SK-N-SH treated with all-trans-retinoic acid at 6 μM for 48 hours (cell line): ENCODE measurements at regions not wholly inside any gene's neighbourhood (a gene's known extent, or its start where the extent isn't known, plus 50 kb on each side); places are given as distances from the start of the nearest gene placed in this dataset.

ENCODE experiments used
- ATAC-seq: fragments of 200-7000 bp; cut with Tn5 transposase; 3 replicates; pipeline ENCODE4 v1.9.1; 2020; ENCODE audit warnings: mild to moderate bottlenecking, moderate library complexity
- ARNTL ChIP-seq: fragments of 450-650 bp; formaldehyde crosslinking; IDR thresholded peaks from 2 replicates; pipeline ENCODE4 v1.5.0; 2020; ENCODE audit warnings: low read depth, mild to moderate bottlenecking, moderate library complexity, borderline replicate concordance
- BACH2 ChIP-seq: fragments of 250-450 bp; sonication (Bioruptor Pico); IDR thresholded peaks from 2 replicates; pipeline ENCODE4 v1.9.0; 2021; ENCODE audit warnings: mild to moderate bottlenecking, borderline replicate concordance
- CSDC2 ChIP-seq: fragments of 250-450 bp; sonication (Bioruptor Pico); IDR thresholded peaks from 2 replicates; pipeline ENCODE4 v1.5.0; 2020; ENCODE audit warnings: mild to moderate bottlenecking, moderate library complexity
- ESRRG ChIP-seq: fragments of 250-450 bp; sonication (Bioruptor Pico); IDR thresholded peaks from 2 replicates; pipeline ENCODE4 v1.6.1; 2021; ENCODE audit warnings: mild to moderate bottlenecking
- GLIS3 ChIP-seq: fragments of 250-450 bp; sonication (Bioruptor Pico); IDR thresholded peaks from 2 replicates; pipeline ENCODE4 v1.5.0; 2020; ENCODE audit warnings: mild to moderate bottlenecking, moderate library complexity
- ISL1 ChIP-seq: fragments of 250-450 bp; sonication (Bioruptor Pico); IDR thresholded peaks from 2 replicates; pipeline ENCODE4 v2.1.2; 2022; ENCODE audit warnings: mild to moderate bottlenecking, moderate library complexity
- OSR1 ChIP-seq: fragments of 250-450 bp; sonication (Bioruptor Pico); IDR thresholded peaks from 2 replicates; pipeline ENCODE4 v1.8.0; 2022; ENCODE audit warnings: moderate library complexity, mild to moderate bottlenecking, inconsistent platforms
- PPARA ChIP-seq: fragments of 250-450 bp; sonication (Bioruptor Pico); IDR thresholded peaks from 2 replicates; pipeline ENCODE4 v1.5.0; 2020; ENCODE audit warnings: mild to moderate bottlenecking, borderline replicate concordance
- SNAI2 ChIP-seq: fragments of 250-450 bp; sonication (Bioruptor Pico); IDR thresholded peaks from 2 replicates; pipeline ENCODE4 v1.5.0; 2020; ENCODE audit warnings: mild to moderate bottlenecking, moderate library complexity
- TOX ChIP-seq: fragments of 250-450 bp; sonication (Bioruptor Pico); IDR thresholded peaks from 2 replicates; pipeline ENCODE4 v1.8.0; 2021; ENCODE audit warnings: mild to moderate bottlenecking, moderate library complexity, borderline replicate concordance
- ZFP3 ChIP-seq: fragments of 250-450 bp; sonication (Bioruptor Pico); IDR thresholded peaks from 2 replicates; pipeline ENCODE4 v1.5.0; 2020; ENCODE audit warnings: mild to moderate bottlenecking, moderate library complexity
- ZFP30 ChIP-seq: fragments of 450-650 bp; formaldehyde crosslinking; IDR thresholded peaks from 2 replicates; pipeline ENCODE4 v1.5.0; 2022; ENCODE audit warnings: mild to moderate bottlenecking, moderate library complexity
- ZNF565 ChIP-seq: fragments of 450-650 bp; formaldehyde crosslinking; conservative IDR thresholded peaks from 2 replicates; pipeline ENCODE4 v1.5.0; 2020; ENCODE audit warnings: low read depth, mild to moderate bottlenecking, moderate library complexity
- ZNF70 ChIP-seq: fragments of 450-650 bp; formaldehyde crosslinking; IDR thresholded peaks from 2 replicates; pipeline ENCODE4 v1.5.0; 2020; ENCODE audit warnings: mild to moderate bottlenecking, moderate library complexity
- ZNF8 ChIP-seq: fragments of 450-650 bp; formaldehyde crosslinking; IDR thresholded peaks from 2 replicates; pipeline ENCODE4 v1.5.0; 2020; ENCODE audit warnings: mild to moderate bottlenecking, moderate library complexity
- TF ChIP-seq, protein P1 (sequence below): fragments of 250-450 bp; sonication (Bioruptor Pico); IDR thresholded peaks from 2 replicates; pipeline ENCODE4 v1.5.0; 2020; ENCODE audit warnings: mild to moderate bottlenecking, moderate library complexity
- TF ChIP-seq, protein P2 (sequence below): fragments of 250-450 bp; sonication (Bioruptor Pico); IDR thresholded peaks from 2 replicates; pipeline ENCODE4 v1.5.1; 2020; ENCODE audit warnings: low read depth, mild to moderate bottlenecking, moderate library complexity
- TF ChIP-seq, protein P3 (sequence below): fragments of 250-450 bp; sonication (Bioruptor Pico); IDR thresholded peaks from 2 replicates; pipeline ENCODE4 v1.8.0; 2021; ENCODE audit warnings: low read depth, mild to moderate bottlenecking, moderate library complexity, borderline replicate concordance
- TF ChIP-seq, protein P4 (sequence below): fragments of 250-450 bp; sonication (Bioruptor Pico); IDR thresholded peaks from 2 replicates; pipeline ENCODE4 v1.8.0; 2020; ENCODE audit warnings: mild to moderate bottlenecking, moderate library complexity, borderline replicate concordance

DNA sequence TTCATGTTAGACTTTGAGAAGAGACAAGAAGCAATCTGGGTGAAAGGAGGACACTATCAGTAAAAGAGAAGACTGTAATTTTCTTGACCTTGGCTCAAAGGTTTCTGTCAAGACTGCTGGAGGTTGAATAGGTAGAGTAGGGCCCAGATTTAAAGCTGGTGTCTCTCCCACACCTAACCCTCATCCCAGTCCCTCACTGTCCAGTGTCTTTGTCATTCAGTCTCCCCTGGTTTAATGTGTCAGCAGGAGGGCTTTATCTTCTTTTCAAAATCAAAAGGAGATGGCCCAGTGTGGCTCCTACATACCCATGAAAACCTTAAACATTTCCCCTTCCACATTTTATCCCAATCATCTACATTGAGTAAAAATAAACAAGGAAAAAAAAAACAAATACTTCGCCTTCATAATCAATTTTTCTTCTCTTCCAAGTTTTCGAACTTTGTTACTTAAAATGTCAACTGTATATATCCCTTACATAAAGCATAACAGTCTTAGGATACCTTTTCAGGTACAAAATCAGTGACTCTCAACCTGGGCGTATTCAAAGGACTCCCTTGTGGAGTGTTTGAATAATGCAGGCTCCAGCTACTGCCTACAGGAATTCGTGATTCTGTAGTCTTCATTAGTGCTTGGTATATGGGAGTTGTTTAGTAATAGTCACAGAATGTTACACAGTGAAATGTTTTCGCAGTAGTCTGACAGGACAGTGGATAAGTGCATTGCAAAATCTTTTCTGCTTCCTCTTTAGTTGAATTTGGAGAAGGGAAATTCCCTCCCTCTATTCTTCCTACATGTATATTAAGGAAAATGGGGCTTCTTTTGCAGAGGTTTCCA, 87.2 kb downstream of the FAT3 start (continued):
- TF ChIP-seq, protein P1, sequence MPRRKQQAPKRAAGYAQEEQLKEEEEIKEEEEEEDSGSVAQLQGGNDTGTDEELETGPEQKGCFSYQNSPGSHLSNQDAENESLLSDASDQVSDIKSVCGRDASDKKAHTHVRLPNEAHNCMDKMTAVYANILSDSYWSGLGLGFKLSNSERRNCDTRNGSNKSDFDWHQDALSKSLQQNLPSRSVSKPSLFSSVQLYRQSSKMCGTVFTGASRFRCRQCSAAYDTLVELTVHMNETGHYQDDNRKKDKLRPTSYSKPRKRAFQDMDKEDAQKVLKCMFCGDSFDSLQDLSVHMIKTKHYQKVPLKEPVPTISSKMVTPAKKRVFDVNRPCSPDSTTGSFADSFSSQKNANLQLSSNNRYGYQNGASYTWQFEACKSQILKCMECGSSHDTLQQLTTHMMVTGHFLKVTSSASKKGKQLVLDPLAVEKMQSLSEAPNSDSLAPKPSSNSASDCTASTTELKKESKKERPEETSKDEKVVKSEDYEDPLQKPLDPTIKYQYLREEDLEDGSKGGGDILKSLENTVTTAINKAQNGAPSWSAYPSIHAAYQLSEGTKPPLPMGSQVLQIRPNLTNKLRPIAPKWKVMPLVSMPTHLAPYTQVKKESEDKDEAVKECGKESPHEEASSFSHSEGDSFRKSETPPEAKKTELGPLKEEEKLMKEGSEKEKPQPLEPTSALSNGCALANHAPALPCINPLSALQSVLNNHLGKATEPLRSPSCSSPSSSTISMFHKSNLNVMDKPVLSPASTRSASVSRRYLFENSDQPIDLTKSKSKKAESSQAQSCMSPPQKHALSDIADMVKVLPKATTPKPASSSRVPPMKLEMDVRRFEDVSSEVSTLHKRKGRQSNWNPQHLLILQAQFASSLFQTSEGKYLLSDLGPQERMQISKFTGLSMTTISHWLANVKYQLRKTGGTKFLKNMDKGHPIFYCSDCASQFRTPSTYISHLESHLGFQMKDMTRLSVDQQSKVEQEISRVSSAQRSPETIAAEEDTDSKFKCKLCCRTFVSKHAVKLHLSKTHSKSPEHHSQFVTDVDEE (CRISPR knock-in tag), result no peak
- no peak for TF ChIP-seq ZFP30 (CRISPR knock-in tag)
- TF ChIP-seq, protein P2, sequence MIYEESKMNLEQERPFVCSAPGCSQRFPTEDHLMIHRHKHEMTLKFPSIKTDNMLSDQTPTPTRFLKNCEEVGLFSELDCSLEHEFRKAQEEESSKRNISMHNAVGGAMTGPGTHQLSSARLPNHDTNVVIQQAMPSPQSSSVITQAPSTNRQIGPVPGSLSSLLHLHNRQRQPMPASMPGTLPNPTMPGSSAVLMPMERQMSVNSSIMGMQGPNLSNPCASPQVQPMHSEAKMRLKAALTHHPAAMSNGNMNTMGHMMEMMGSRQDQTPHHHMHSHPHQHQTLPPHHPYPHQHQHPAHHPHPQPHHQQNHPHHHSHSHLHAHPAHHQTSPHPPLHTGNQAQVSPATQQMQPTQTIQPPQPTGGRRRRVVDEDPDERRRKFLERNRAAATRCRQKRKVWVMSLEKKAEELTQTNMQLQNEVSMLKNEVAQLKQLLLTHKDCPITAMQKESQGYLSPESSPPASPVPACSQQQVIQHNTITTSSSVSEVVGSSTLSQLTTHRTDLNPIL (CRISPR knock-in tag), result no peak
- TF ChIP-seq GLIS3 (CRISPR knock-in tag), result no peak
- TF ChIP-seq ZFP3, result no peak
- TF ChIP-seq, protein P3, sequence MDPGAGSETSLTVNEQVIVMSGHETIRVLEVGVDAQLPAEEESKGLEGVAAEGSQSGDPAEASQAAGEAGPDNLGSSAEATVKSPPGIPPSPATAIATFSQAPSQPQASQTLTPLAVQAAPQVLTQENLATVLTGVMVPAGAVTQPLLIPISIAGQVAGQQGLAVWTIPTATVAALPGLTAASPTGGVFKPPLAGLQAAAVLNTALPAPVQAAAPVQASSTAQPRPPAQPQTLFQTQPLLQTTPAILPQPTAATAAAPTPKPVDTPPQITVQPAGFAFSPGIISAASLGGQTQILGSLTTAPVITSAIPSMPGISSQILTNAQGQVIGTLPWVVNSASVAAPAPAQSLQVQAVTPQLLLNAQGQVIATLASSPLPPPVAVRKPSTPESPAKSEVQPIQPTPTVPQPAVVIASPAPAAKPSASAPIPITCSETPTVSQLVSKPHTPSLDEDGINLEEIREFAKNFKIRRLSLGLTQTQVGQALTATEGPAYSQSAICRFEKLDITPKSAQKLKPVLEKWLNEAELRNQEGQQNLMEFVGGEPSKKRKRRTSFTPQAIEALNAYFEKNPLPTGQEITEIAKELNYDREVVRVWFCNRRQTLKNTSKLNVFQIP (CRISPR knock-in tag), result no peak
- no peak for TF ChIP-seq OSR1 (CRISPR knock-in tag)

DNA sequence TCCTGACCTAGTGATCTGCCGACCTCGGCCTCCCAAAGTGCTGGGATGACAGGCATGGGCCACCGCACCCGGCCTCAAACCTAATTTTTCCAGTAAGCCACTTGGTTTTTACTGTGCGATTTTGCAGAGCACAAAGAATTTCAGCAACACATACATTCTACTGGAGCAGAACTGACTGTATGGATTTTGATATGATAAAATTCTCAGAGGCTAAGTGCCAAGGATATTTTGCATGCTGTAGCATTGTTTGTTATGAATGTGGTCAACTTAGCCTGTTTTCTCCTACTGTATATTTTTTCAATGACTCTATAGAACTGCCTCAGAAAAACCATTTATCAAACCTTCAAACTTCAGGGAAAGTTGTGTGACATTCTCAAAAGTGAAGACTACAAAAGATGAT, 89.2 kb downstream of the FAT3 start:
- TF ChIP-seq TOX (CRISPR knock-in tag) (no peak), ARNTL (CRISPR knock-in tag) (no peak), ZFP30 (CRISPR knock-in tag) (no peak), OSR1 (CRISPR knock-in tag) (no peak), SNAI2 (CRISPR knock-in tag) (no peak), BACH2 (CRISPR knock-in tag) (no peak), ISL1 (CRISPR knock-in tag) (no peak)
- TF ChIP-seq, protein P4, sequence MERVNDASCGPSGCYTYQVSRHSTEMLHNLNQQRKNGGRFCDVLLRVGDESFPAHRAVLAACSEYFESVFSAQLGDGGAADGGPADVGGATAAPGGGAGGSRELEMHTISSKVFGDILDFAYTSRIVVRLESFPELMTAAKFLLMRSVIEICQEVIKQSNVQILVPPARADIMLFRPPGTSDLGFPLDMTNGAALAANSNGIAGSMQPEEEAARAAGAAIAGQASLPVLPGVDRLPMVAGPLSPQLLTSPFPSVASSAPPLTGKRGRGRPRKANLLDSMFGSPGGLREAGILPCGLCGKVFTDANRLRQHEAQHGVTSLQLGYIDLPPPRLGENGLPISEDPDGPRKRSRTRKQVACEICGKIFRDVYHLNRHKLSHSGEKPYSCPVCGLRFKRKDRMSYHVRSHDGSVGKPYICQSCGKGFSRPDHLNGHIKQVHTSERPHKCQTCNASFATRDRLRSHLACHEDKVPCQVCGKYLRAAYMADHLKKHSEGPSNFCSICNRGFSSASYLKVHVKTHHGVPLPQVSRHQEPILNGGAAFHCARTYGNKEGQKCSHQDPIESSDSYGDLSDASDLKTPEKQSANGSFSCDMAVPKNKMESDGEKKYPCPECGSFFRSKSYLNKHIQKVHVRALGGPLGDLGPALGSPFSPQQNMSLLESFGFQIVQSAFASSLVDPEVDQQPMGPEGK (CRISPR knock-in tag), result no peak
- ATAC-seq, result no peak

DNA sequence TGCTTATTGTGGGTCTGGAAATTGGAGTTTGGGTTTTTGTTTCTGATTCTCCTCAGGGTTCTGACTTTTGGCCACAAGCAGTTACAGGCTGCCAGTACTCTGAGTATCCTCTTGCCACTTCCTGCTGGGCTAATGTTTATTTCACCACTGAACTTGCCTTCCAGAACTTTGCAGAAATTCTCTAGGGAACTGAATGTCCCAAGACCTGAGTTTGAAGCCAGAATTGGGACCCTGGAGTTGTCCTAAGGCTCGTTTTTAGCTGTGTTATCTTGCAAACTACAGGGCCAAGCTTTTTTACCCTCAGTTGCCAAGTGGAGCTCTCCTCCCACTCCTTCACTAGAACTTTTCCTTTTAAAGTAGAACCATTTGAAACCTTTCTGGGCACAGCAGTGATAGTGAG, 89.9 kb downstream of the FAT3 start:
- no peak for ATAC-seq
- TF ChIP-seq, protein P2 (CRISPR knock-in tag), result no peak
- TF ChIP-seq ZFP3 (no peak), SNAI2 (CRISPR knock-in tag) (no peak), CSDC2 (no peak), ZNF70 (no peak)

DNA sequence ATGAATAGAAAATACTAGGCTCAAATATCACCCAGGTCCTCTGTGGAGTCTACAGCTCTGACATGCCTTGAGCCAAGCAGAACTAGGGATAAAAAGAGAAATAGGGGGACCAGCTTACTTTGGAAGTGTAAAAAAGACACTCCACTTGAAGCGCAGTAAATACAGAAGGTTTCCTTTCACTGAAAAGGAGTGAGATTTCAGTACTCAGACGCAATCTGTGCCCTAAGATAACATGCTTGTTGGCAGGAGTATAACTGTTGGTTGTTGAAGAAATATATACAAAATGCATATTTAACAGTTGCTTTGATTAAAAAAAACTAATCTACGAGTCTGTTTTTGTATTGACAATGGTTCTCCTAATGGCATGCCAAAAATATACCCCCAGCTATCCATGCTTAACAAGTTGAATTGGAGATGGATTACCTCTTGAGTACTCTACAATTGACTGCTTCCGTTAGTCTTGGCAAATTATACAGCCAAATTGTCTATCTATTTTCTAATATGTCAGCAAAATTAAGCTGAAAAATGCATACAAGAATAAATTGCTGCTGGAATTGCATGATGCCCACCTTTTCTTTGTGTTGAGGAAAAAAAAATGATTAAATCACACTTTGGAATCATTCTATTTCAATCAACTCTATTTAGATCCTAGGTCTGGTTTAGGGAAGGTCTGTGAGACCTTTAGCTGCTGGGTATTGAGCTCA, 91.6 kb downstream of the FAT3 start:
- no peak for ATAC-seq
- TF ChIP-seq ISL1 (CRISPR knock-in tag) (no peak), ZNF565 (no peak), PPARA (CRISPR knock-in tag) (no peak), ARNTL (CRISPR knock-in tag) (no peak), ESRRG (CRISPR knock-in tag) (no peak), TOX (CRISPR knock-in tag) (no peak), ZNF70 (no peak), GLIS3 (CRISPR knock-in tag) (no peak), OSR1 (CRISPR knock-in tag) (no peak), ZNF8 (CRISPR knock-in tag) (no peak)
- TF ChIP-seq, protein P2 (CRISPR knock-in tag), result no peak
- TF ChIP-seq, protein P3 (CRISPR knock-in tag), result no peak
